Heart left ventricle (tissue), 16 donors: ENCODE measurements at regions not wholly inside any gene's neighbourhood (a gene's known extent, or its start where the extent isn't known, plus 50 kb on each side); places are given as distances from the start of the nearest gene placed in this dataset.

Source experiments
- ATAC-seq, 4 donors: fragments of 200-7000 bp; cut with Tn5 transposase; one replicate each; pipeline ENCODE4 v1.9.1; 2020 to 2022; ENCODE audit warnings: moderate library complexity in 4 of 4, mild to moderate bottlenecking in 3 of 4, moderate number of reproducible peaks in 1 of 4
- DNase-seq, 5 donors: peaks; one replicate each; pipeline ENCODE4 v3.0.0-alpha.2; 2020
- H3K27ac ChIP-seq, 12 donors: fragments of 200-600 bp; sonication (generic) in 4 of 12; one replicate each; pipeline versions ENCODE4 v1.5.0 to v1.8.0; 2016 to 2022; ENCODE audit warnings: mild to moderate bottlenecking in 2 of 12
- H3K27me3 ChIP-seq, 9 donors: fragments of 200-600 bp; sonication (generic) in 2 of 9; one replicate each; pipeline versions ENCODE4 v1.5.1 to v1.8.0; 2016 to 2022; ENCODE audit warnings: mild to moderate bottlenecking in 3 of 9
- H3K36me3 ChIP-seq, 9 donors: fragments of 200-600 bp; sonication (generic) in 2 of 9; one replicate each; pipeline versions ENCODE4 v1.5.0 to v1.8.0; 2018 to 2022; ENCODE audit warnings: mild to moderate bottlenecking in 2 of 9
- H3K4me1 ChIP-seq, 12 donors: fragments of 200-600 bp; sonication (generic) in 4 of 12; one replicate each; pipeline versions ENCODE4 v1.5.0 to v1.8.0; 2016 to 2022; ENCODE audit warnings: mild to moderate bottlenecking in 3 of 12
- H3K4me3 ChIP-seq, 12 donors: fragments of 200-600 bp; sonication (generic) in 4 of 12; one replicate each; pipeline versions ENCODE4 v1.5.0 to v1.8.0; 2017 to 2022; ENCODE audit warnings: mild to moderate bottlenecking in 9 of 12, moderate library complexity in 4 of 12
- H3K9me3 ChIP-seq, 12 donors: fragments of 200-600 bp; sonication (generic) in 4 of 12; one replicate each; pipeline versions ENCODE4 v1.5.0 to v1.8.0; 2016 to 2022; ENCODE audit warnings: mild to moderate bottlenecking in 1 of 12
- CTCF ChIP-seq, 12 donors: fragments of 200-600 bp; sonication (generic) in 4 of 12; IDR thresholded peaks; one replicate each; pipeline versions ENCODE4 v1.5.0 to v1.8.0; 2018 to 2022; ENCODE audit warnings: antibody characterized with exemption in 12 of 12, mild to moderate bottlenecking in 5 of 12
- POLR2A ChIP-seq, 2 donors: fragments of 450-650 bp; IDR thresholded peaks; one replicate each; pipeline ENCODE4 v1.6.1; 2017; ENCODE audit warnings: antibody characterized with exemption in 2 of 2, mild to moderate bottlenecking in 2 of 2, moderate library complexity in 2 of 2
- WGBS, 4 donors: extraction: QIAGEN DNeasy Blood & Tissue Kit in 2 of 4; methylation state at CpG; one replicate each; pipeline versions ENCODE4 v1.1.5 to v1.1.7; 2013 to 2018; 5-methylcytosine and 5-hydroxymethylcytosine counted together
- intact Hi-C, 10 donors: fragments of 100-400 bp; cut with DNase I; formaldehyde crosslinking; loops; one replicate each; pipeline versions ENCODE4 v1.11.1 to v1.14.2; 2022
- donor health status: ischemic (EF 13 %, LVEDD 7.1; RV severe dilation, severe dysfunction).
- donor health status: healthy with polysubstance abuse.
- donor health status: DM: no; HTN: yes; CAD: no.
- donor health status: DM: no; HTN: no; CAD: no.
- donor health status: ischemic (EF 25% LVEDD 6.9; RV normal size, moderate dysfunction).
- donor health status: ischemic (EF 25% LVEDD 5.7; RV mildly dilated, moderate dysfunction).
- donor health status: healthy.
- donor health status: DM: yes; HTN: yes; CAD: no.
- donor health status: ischemic (EF 35%, LVEDD 5.7; RV mildly dilated, moderate dysfunction).
- donor health status: nonischemic (EF 11% LVEDD 7.7; RV severe dilation, severe dysfunction).
- donor health status: DM: yes; HTN: yes; CAD: no.
- donor health status: PGD.
- donor health status: ischemic (EF 29% LVEDD 5.4; RV normal size, mild dysfunction).
- donor health status: nonischemic (EF 23%, LVEDD 6.1; RV moderate dilation, normal function).

- no peak for TF ChIP-seq POLR2A (IDR thresholded peaks at IDR 0.05)
- TF ChIP-seq CTCF (IDR thresholded peaks at IDR 0.05) = no peak
- intact Hi-C loops = no loop called here
- no peak for ATAC-seq
- 89 to 93% (median 91%) methylated on average over 3 of the region's 3 CpGs for WGBS, 4 donors
- no peak for DNase-seq
- Histone ChIP-seq H3K4me3 (no peak overlapping the region), H3K27me3 (no peaks in the 10 kb centered on the region), H3K9me3 (peaks cover 0 to 10% (median 0%) of the 10 kb centered on the region in 12 donors), H3K4me1 (no peaks in the 10 kb centered on the region), H3K27ac (no peak overlapping the region), H3K36me3 (no peaks in the 10 kb centered on the region)
Measured at GRCh38 chr5:166486348-166486747, 1805.1 kb upstream of the WWC1 start.

- H3K4me3 ChIP-seq = no peak overlapping the region
- no peak overlapping the region for H3K27ac ChIP-seq
- 72 to 82% (median 77%) methylated on average over 3 of the region's 3 CpGs for WGBS, 4 donors
- peaks cover 0 to 6% (median 0%) of the 10 kb centered on the region in 12 donors for H3K9me3 ChIP-seq
- intact Hi-C loops = no loop called here
- TF ChIP-seq CTCF (IDR thresholded peaks at IDR 0.05) = no peak
- no peak for TF ChIP-seq POLR2A (IDR thresholded peaks at IDR 0.05)
- no peaks in the 10 kb centered on the region for H3K4me1 ChIP-seq
- H3K27me3 ChIP-seq = no peaks in the 10 kb centered on the region
- no peaks in the 10 kb centered on the region for H3K36me3 ChIP-seq
- no peak for ATAC-seq
- DNase-seq = no peak
Measured at GRCh38 chr5:166488560-166488959, 1802.9 kb upstream of the WWC1 start.

GRCh38 chr5:166493040-166493439 is 1798.4 kb upstream of the WWC1 start:
- no peaks in the 10 kb centered on the region for H3K27me3 ChIP-seq
- no peak for DNase-seq
- no peak overlapping the region for H3K4me3 ChIP-seq
- no peaks in the 10 kb centered on the region for H3K4me1 ChIP-seq
- intact Hi-C loops = no loop called here
- TF ChIP-seq CTCF (IDR thresholded peaks at IDR 0.05) (no peak), POLR2A (IDR thresholded peaks at IDR 0.05) (no peak)
- ATAC-seq = peak in 1 of 4 donors; percentile 31
- no peaks in the 10 kb centered on the region for H3K9me3 ChIP-seq
- no peaks in the 10 kb centered on the region for H3K36me3 ChIP-seq
- no peak overlapping the region for H3K27ac ChIP-seq
- 48 to 52% (median 50%) methylated on average over 2 of the region's 2 CpGs for WGBS, 4 donors

GRCh38 chr5:166493612-166494011 is 1797.8 kb upstream of the WWC1 start:
- H3K36me3 ChIP-seq = no peaks in the 10 kb centered on the region
- intact Hi-C loops = no loop called here
- no peaks in the 10 kb centered on the region for H3K4me1 ChIP-seq
- no peak for TF ChIP-seq CTCF (IDR thresholded peaks at IDR 0.05)
- TF ChIP-seq POLR2A (IDR thresholded peaks at IDR 0.05) = no peak
- no peaks in the 10 kb centered on the region for H3K9me3 ChIP-seq
- DNase-seq = no peak
- no peaks in the 10 kb centered on the region for H3K27me3 ChIP-seq
- H3K27ac ChIP-seq = no peak overlapping the region
- 50 to 60% (median 58%) methylated on average over 7 of the region's 7 CpGs for WGBS, 4 donors
- H3K4me3 ChIP-seq = no peak overlapping the region
- ATAC-seq = peak in 1 of 4 donors; percentile 33
